ENCODE measurements at regions not wholly inside any gene's neighbourhood (a gene's known extent, or its start where the extent isn't known, plus 50 kb on each side); places are given as distances from the start of the nearest gene placed in this dataset.

- Mint-ChIP-seq H3K36me3 (ENCODE audit: insufficient read depth, unreplicated experiment) (no peaks in the 10 kb centered on the region), H3K27ac (ENCODE audit: unreplicated experiment) (no peak overlapping the region), H3K4me3 (ENCODE audit: unreplicated experiment) (no peak overlapping the region), H3K4me1 (ENCODE audit: low read depth, unreplicated experiment) (no peaks in the 10 kb centered on the region), H3K9me3 (ENCODE audit: unreplicated experiment) (no peaks in the 10 kb centered on the region), H3K27me3 (ENCODE audit: insufficient read depth, unreplicated experiment) (no peaks in the 10 kb centered on the region)
- ChIA-PET CTCF (no interaction called here), POLR2A (no interaction called here)
- no peaks in the 10 kb centered on the region for H3K4me1 ChIP-seq
- H3K27me3 ChIP-seq (replicated peaks; ENCODE audit: control insufficient read depth, insufficient read depth, low read length): no peaks in the 10 kb centered on the region
- no peaks in the 10 kb centered on the region for H3K9me3 ChIP-seq
- no peaks in the 10 kb centered on the region for H3K36me3 ChIP-seq (ENCODE audit: control insufficient read depth, insufficient read depth, low read length)
- intact Hi-C loops (cut with micrococcal nuclease; ENCODE audit: unreplicated experiment): no loop called here
- no TSS peak for BruUV-seq (replicated peaks)
- H3K4me3 ChIP-seq (ENCODE audit: low read depth, low read length): no peak overlapping the region
- no peak for DNase-seq
- no peak for TF ChIP-seq CTCF (IDR thresholded peaks at IDR 0.05; ENCODE audit: insufficient read depth in 1 of 2, low read depth in 1 of 2, low read length in 1 of 2, severe bottlenecking in 1 of 2, unreplicated experiment in 1 of 2)
Measured at GRCh38 chr10:106313041-106313440, 851.5 kb downstream of the SORCS1 start.

GRCh38 chr10:106312087-106312486 lies 852.4 kb downstream of the SORCS1 start:
- H3K9me3 ChIP-seq: no peaks in the 10 kb centered on the region
- CTCF ChIA-PET: no interaction called here
- H3K36me3 Mint-ChIP-seq (ENCODE audit: insufficient read depth, unreplicated experiment): no peaks in the 10 kb centered on the region

GRCh38 chr10:106311590-106311989 lies 852.9 kb downstream of the SORCS1 start:
- Mint-ChIP-seq H3K36me3 (ENCODE audit: insufficient read depth, unreplicated experiment) (no peaks in the 10 kb centered on the region), H3K4me3 (ENCODE audit: unreplicated experiment) (no peak overlapping the region), H3K4me1 (ENCODE audit: low read depth, unreplicated experiment) (no peaks in the 10 kb centered on the region), H3K27ac (ENCODE audit: unreplicated experiment) (no peak overlapping the region), H3K9me3 (ENCODE audit: unreplicated experiment) (no peaks in the 10 kb centered on the region), H3K27me3 (ENCODE audit: insufficient read depth, unreplicated experiment) (no peaks in the 10 kb centered on the region)
- no peak overlapping the region for H3K4me3 ChIP-seq (ENCODE audit: low read depth, low read length)
- no TSS peak for BruUV-seq (replicated peaks)
- no peak for DNase-seq
- CTCF ChIA-PET: no interaction called here
- no peaks in the 10 kb centered on the region for H3K4me1 ChIP-seq
- intact Hi-C loops (cut with micrococcal nuclease; ENCODE audit: unreplicated experiment): no loop called here
- no peaks in the 10 kb centered on the region for H3K36me3 ChIP-seq (ENCODE audit: control insufficient read depth, insufficient read depth, low read length)
- H3K9me3 ChIP-seq: no peaks in the 10 kb centered on the region
- POLR2A ChIA-PET: no interaction called here
- no peak for TF ChIP-seq CTCF (IDR thresholded peaks at IDR 0.05; ENCODE audit: insufficient read depth in 1 of 2, low read depth in 1 of 2, low read length in 1 of 2, severe bottlenecking in 1 of 2, unreplicated experiment in 1 of 2)
- H3K27me3 ChIP-seq (replicated peaks; ENCODE audit: control insufficient read depth, insufficient read depth, low read length): no peaks in the 10 kb centered on the region

More at GRCh38 chr10:106312087-106312486, 852.4 kb downstream of the SORCS1 start:
- intact Hi-C loops (cut with micrococcal nuclease; ENCODE audit: unreplicated experiment): no loop called here
- Mint-ChIP-seq H3K4me1 (ENCODE audit: low read depth, unreplicated experiment) (no peaks in the 10 kb centered on the region), H3K9me3 (ENCODE audit: unreplicated experiment) (no peaks in the 10 kb centered on the region), H3K27ac (ENCODE audit: unreplicated experiment) (no peak overlapping the region), H3K4me3 (ENCODE audit: unreplicated experiment) (no peak overlapping the region), H3K27me3 (ENCODE audit: insufficient read depth, unreplicated experiment) (no peaks in the 10 kb centered on the region)
- POLR2A ChIA-PET: no interaction called here
- BruUV-seq (replicated peaks): no TSS peak
- H3K36me3 ChIP-seq (ENCODE audit: control insufficient read depth, insufficient read depth, low read length): no peaks in the 10 kb centered on the region
- no peak for TF ChIP-seq CTCF (IDR thresholded peaks at IDR 0.05; ENCODE audit: insufficient read depth in 1 of 2, low read depth in 1 of 2, low read length in 1 of 2, severe bottlenecking in 1 of 2, unreplicated experiment in 1 of 2)
- H3K4me1 ChIP-seq: no peaks in the 10 kb centered on the region
- H3K4me3 ChIP-seq (ENCODE audit: low read depth, low read length): no peak overlapping the region
- no peak for DNase-seq
- no peaks in the 10 kb centered on the region for H3K27me3 ChIP-seq (replicated peaks; ENCODE audit: control insufficient read depth, insufficient read depth, low read length)

All from Caco-2 (cell line).